VCaP (cell line): ENCODE measurements at regions not wholly inside any gene's neighbourhood (a gene's known extent, or its start where the extent isn't known, plus 50 kb on each side); places are given as distances from the start of the nearest gene placed in this dataset.

ENCODE experiments used
- H3K27ac ChIP-seq: fragments of 450-650 bp; 2 replicates; pipeline ENCODE4 v1.5.1; 2017
- TF ChIP-seq, protein P1 (sequence below): fragments of 450-650 bp; conservative IDR thresholded peaks from 2 replicates; pipeline ENCODE4 v1.5.1; 2017; ENCODE audit warnings: mild to moderate bottlenecking, moderate library complexity

DNA sequence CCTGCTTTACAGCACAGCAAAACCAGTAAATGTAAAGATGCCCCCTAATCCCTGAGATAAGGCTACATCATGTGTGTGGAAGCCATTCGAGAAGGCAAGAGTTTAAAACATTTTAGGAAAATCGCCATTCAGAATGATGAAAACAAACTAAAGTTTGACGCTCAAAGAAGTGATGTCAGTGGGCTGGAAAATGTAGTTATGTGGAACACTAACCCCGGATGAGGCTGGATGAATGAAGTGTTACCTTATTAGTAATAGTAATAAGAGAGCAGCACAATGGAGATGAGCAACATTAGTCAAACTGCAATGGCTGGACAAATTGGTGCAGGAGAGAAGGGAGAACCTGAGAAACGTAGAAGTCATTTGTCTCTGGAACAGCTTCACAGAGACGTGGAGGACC lies 130.7 kb upstream of the ARID1B start:
- H3K27ac ChIP-seq, result no peak overlapping the region
- TF ChIP-seq, protein P1, sequence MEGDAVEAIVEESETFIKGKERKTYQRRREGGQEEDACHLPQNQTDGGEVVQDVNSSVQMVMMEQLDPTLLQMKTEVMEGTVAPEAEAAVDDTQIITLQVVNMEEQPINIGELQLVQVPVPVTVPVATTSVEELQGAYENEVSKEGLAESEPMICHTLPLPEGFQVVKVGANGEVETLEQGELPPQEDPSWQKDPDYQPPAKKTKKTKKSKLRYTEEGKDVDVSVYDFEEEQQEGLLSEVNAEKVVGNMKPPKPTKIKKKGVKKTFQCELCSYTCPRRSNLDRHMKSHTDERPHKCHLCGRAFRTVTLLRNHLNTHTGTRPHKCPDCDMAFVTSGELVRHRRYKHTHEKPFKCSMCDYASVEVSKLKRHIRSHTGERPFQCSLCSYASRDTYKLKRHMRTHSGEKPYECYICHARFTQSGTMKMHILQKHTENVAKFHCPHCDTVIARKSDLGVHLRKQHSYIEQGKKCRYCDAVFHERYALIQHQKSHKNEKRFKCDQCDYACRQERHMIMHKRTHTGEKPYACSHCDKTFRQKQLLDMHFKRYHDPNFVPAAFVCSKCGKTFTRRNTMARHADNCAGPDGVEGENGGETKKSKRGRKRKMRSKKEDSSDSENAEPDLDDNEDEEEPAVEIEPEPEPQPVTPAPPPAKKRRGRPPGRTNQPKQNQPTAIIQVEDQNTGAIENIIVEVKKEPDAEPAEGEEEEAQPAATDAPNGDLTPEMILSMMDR, result no peak

DNA sequence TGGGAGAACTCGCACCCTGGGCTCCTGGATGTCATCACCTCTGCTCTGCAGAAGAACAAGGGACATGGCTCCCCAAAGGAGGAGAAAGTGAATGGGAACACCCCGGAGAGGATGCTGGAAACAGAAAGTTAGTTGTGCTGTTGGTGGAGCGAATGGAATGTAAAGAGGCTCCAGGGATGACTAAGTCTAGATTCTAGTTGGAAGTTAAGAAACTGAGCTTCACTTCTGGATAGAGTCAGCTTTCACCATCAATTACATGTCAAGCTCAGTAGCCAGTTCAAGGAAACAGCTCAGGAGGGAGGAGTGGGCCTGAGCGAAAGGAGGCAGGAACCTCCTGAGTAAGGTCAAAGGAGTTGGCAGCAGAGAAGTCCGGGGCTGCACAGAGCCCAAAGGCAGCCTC lies 132.1 kb upstream of the ARID1B start:
- H3K27ac ChIP-seq, result no peak overlapping the region
- TF ChIP-seq, protein P1, result no peak

DNA sequence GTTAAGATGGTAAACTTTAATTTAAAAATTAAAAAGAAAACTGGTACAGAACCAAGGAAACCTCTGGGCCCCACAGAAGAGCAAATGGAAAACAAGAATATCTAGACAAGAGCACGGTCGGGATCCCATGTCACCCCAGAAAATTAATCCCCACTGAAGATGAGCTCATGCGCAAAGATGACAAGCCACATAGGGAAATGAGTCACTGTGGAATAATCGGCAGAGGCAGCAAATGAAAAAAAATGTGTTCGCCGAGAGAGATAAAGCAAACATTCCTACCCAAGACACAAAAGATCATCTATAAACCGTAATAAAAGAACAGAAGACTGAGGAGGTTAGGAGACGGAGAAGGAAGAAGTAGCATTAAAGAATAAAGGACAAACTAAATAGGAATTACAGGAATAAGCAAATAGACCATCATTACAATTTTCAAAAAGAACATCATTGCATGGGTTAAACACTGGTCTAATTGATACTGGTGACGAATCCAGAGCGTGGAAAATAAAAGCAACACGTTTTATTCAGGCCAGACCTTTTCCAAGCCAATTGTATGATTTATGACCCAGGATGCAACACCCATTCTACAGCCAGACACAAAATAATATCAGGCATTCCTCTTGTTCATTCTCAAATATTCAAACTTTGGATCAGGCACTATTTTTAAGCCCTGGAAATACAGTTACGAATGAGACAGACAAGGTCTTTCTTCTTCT lies 138.0 kb upstream of the ARID1B start:
- TF ChIP-seq, protein P1, result no peak
- no peak overlapping the region for H3K27ac ChIP-seq

DNA sequence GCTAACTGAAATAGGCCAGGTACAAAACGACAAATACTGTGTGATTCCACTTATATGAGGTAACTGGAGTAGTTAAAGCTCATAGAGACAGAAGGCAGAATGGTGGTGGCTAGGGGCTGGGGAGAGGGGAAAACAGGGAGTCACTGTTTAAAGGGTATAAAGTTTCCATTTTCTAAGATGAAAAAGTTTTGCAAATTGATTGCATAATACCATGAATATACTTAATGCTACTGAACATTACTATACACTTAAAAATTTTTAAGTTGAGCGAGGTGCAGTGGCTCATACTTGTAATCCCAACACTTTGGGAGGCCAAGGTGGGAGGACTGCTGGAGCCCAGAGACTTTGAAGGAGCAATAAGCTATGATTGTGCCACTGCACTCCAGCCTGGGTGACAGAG lies 138.6 kb upstream of the ARID1B start:
- no peak overlapping the region for H3K27ac ChIP-seq
- TF ChIP-seq, protein P1, result no peak

DNA sequence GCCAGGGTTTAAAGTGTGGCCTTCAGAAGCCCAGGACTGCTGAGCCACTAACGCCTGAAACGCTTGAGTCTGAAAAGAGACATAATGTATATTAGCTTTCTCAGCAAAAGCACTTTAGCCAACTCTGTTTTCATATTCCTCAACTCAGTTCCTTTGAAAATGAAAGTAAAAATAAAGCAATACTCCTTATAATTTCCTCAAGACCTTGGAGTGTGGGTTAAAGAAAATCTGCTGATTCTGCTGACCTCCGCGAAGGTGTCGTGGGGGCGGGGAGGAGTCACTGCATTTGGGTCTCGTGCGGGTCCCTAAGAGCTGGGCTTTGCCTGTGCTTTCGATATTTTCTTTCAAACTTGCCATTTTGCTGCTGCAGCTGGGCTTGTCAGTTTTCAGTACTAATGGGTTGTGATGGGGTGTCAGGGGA lies 142.2 kb upstream of the ARID1B start:
- H3K27ac ChIP-seq, result no peak overlapping the region
- TF ChIP-seq, protein P1, result no peak

DNA sequence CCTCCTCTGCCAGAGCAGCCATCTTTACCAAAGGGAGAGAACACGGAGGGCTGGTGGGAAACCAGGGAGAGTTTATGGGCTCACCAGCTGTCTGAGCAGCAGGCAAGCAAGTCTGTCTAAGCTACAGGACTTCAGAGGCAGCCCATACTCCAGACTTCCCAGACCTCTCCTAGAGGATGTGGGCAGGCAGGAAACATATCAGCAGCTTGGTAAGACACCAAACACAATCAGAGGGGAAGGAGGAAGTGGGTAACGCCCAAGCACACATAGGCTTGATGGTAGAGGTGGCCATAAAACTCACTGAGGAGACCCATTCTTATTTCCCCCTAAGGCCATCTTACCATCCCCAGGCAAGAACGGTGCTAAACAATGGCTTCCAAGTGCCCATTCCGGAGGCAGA lies 143.1 kb upstream of the ARID1B start:
- H3K27ac ChIP-seq, result no peak overlapping the region
- TF ChIP-seq, protein P1, result no peak

DNA sequence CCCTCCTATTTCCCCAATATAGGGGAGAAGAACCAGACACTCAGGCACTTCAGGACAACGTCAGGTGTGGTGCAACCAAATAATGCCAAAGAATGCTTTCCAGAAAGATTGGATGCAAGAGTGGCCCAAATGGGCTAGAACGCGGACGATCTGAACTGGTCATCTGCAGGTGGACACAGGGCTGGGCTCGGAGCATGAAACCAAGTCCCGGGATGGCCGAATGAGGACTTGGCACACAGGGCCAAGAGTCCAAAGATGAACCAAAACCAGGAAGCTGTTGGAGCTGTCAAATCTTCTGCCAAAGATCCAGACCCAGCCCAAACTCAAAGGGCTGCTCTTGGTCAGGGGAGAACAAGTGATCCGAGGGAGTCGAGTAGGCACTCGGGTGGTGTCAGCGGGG lies 143.9 kb upstream of the ARID1B start:
- TF ChIP-seq, protein P1, result no peak
- H3K27ac ChIP-seq, result no peak overlapping the region
